CD4-positive, alpha-beta T cell treated with Interleukin-12 subunit alpha and Interleukin-12 subunit beta, for 1 hour (primary cell): ENCODE measurements at regions not wholly inside any gene's neighbourhood (a gene's known extent, or its start where the extent isn't known, plus 50 kb on each side); places are given as distances from the start of the nearest gene placed in this dataset.
"Not testable (repeated sequence)": the region's sequence is repeated elsewhere in the genome, so short reads cannot be mapped to it uniquely, and the experiment has no call there.

Experiments used
- DNase-seq: peaks from one replicate; pipeline ENCODE4 v3.0.0-alpha.2; 2020

DNA sequence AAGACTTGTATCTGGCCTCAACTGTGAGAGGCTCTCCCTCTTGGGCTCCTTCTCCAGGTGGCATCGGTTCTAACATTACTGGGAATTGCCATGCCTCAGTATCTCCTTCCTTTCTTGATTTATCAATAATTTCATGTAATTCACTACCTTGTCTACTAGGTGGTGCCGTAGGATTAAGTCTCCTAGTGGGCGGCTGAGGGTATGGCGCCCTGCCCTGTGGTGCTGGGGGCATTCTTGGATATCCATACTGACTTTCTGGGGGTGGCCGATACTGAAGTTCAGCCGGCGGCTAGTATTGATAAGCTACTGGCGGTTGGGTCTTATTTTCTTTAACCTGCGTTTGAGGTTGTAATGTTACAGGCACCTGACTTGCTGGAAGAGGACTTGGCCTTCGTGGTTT lies 164.2 kb upstream of the TMPRSS15 start:
- not testable (repeated sequence) for DNase-seq

DNA sequence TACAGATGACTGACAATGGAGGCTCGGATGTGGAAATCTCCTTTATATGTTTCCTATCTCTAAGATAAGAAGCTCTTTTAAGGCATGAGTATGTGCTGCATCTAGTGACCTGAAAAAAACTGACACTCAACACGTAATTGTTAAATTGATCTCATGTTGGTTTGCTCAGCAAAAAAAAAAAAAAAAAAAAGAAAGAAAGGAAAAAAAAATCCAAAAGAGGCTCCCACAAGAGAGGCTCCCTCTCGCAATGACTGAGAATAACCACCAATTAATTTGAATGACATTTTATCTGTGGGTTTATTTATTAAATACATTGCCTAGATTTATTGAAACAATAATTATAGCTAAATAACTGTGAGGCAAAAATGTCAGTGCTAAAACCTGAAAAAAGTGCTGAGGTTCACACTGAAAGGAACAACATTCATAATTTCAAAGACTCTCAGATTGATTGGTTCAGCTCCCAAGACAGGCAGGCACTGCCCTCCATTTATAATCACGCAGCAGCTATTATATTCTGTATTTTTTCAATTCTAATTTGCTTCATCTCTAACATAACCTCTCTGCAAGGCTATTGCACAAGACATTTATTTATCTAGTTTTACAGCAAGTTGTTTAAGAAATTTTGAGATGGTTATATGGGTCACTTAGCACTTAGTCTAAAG lies 184.5 kb upstream of the TMPRSS15 start:
- DNase-seq, result no peak

DNA sequence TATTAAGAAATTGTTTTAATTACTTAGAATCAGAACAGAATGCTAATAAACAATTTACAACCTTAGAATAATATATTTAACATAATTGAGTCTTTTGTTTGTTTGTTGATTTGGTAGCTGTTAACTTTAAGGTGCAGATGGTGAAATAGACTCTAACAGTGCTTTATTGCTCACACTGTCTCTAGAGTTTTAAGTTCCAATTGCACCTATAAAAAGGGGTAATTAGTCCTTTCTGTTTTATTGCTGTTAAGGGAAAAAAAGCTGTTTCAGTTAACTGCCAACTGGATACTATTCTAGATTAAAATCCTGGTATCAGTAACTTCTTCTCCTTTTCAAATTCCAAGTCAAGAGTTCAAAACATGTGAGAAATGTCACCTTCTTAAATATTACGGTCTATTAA lies 197.6 kb upstream of the TMPRSS15 start:
- DNase-seq, result no peak

DNA sequence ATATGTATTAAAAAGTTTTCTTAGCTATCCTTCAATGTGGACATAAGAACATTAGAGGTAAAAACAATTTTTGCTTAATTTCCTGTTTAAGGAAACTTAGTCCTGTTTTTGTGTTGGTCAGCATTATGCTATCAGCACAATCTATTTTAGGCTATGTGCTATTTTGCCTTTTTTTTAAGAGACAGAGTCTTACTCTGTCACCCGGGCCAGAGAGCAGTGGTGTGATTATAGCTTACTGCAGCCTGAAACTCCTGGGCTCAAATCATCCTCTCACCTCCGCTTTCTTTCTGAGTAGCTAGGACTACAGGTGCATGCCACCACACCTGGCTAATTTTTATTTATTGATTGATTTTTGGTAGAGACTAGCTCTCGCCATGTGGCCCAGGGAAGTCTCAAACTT lies 199.1 kb upstream of the TMPRSS15 start:
- no peak for DNase-seq

DNA sequence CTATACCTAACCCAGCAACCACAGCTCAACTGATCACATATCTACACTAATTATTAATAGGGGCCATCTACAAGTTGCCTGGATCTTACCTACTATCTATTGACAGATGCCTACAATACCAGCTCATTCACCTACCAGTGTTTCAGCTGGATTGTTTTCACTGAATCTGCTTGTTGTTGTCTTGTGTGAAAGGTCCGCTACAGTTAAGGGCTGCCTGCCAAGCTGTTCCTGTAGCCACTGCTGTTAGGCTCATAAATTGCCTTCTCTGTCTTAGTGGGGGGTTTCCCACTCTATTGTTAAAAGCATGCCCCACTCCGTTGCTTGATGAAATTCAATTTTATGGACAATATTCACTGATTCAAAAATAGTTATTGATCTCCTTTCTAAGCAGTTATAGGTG lies 199.7 kb upstream of the TMPRSS15 start:
- no peak for DNase-seq

DNA sequence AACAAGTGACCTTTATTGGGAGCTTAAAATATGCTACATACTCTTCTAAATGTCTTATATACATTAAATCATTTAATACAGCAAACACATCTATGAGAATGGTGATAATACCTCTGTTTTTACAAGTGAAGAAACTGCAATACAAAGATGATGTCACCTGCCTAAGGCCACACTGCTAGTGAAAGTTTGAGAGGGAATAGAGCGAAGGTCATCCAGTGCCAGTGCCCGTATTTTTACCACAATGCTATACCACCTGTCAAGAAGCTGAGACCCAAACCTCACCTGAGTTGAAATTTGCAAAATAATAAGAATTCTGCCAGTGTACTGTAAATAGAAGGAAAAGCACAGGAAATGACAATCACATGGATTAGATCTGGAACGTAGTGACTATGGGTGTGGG lies 200.4 kb upstream of the TMPRSS15 start:
- DNase-seq, result no peak

DNA sequence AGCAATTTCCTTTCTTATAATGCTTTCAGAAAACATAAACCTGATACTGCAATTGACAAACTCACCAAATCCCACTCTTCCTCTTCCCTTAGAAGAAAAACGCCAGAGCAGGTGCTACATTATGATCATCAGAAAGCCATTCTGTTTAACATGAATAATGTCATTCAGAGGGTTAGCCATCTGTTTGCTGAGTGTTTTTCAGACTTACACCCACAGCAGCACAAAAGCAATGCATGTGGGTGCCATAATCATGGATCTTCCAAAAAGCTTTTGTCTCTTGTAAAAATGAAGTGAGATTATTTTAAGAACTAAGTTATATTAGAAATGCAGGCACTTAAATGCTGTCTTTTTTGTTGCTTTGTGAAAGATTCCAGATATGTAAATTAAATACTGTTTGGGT lies 204.6 kb upstream of the TMPRSS15 start:
- no peak for DNase-seq

DNA sequence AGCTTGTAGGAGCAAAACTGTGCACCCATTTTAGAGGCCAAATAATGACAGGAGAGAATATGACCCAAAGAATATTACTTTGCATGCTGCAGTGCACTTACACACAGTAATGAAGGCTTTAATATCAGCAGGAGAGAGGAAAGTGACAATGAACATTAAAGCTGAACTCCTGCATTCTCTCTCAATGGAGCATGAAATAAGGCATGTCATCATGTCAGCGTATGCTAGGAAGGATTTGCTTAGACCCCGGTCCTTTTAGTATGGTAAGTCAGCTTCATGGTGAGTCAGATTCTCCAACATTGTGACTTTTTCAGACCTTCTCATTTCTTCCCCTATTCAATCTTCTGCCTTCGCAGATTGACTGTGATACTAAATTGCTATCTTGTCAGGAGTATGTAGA lies 210.7 kb upstream of the TMPRSS15 start:
- DNase-seq, result no peak

DNA sequence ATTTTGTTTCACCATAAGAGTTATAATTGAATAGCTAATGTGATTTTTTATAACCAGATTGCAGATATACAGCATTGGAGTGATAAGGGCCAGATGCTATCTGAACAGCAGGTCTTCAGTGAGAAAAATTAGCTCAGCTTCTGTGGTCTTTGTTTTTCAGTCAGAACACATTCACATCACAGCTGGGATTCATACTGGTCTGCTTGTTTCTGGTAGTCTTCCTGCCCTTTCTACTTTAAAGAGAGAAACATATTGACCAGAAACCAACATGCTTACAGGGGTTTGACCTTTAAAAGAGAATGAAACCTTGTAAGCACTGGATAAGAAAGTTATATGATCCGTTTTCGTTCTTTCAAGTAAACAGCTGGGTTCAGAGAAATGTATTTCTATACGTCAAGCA lies 213.7 kb upstream of the TMPRSS15 start:
- no peak for DNase-seq

DNA sequence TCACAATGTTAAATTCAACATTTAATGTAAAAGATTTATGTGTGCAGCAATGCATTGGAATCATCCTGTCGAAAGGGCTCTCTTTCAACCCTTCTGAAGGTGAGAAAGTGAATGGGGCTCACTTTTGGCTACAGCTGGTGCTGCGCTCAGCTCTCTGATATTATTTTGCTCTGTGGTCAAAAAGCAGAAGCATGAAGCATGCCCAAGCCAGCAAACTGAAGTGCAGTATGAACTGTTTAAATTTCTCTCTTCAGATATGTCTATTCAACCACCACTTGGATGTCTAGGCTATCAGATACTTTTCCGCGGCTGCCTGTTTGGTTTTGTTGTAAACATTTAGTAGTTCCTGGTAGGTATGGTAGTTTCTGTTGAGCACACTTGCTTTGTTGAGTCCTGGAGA lies 216.9 kb upstream of the TMPRSS15 start:
- DNase-seq, result no peak

DNA sequence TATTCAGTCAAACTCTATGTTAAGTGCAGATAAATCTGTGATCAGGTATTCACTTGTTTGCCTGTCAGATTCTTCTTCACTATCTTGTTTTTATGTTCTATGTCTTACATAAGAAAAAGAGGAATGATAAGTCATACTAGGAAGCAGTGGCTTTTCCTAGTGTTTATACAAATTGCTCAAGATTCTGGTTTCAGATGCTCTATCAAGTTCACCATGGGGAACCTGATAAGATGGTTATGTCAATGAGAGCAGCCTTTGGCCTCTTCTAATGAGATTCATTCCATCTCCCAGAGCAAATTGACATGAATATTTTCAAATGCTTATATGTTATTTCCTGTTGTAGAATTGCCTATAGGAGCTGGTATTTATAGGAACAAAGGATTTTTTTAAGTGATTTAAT lies 218.8 kb upstream of the TMPRSS15 start:
- no peak for DNase-seq

DNA sequence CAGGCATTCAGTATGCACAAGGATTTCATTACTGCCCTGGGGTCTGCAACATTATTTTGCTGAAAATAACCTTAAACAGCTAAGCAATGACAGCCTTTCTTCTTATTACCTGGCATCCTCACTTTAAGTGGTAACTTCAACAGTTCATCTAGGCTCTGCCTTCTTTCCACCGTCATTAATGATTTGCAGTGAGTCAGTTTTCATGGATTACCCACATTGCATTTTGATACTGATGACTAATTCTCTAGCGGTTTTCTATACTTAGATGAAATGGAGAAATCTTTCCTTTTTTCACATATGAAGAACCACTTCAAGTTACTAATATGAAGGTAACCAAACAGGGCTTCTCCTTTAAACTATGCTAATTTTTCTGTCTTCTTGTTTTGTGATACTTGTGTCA lies 226.9 kb upstream of the TMPRSS15 start:
- no peak for DNase-seq

DNA sequence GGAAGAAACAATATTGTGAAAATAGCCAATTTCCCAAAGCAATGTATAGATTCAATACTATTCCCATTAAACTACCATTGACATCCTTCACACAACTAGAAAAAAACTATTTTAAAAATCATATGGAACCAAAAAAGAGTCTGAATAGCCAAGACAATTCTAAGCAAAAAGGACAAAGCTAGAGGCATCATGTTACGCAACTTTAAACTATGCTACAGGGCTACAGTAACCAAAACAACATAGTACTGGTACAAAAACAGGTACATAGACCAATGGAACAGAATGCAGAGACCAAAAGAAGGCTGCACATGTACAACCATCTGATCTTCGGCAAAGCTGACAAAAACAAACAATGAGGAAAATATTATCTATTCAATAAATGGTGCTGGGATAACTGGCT lies 233.3 kb upstream of the TMPRSS15 start:
- no peak for DNase-seq

DNA sequence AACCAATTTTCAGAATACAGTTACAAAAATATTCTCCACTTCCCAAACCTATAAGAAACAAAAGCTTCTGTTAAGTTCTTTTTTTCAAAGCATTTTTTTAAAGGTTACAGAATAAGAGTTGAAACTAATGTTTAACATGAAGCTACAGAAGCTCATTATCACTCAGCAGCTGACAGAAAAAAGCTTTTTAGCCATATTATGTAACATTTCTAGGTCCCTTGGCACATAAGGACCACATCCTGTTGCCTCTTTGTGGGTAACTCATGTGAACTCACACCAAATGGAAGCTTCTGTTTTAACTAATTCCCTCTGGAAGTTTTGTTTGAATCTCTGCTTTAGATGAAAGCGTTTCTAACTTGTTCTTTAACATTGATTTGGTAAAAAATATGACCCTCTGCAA lies 242.5 kb upstream of the TMPRSS15 start:
- DNase-seq, result no peak

DNA sequence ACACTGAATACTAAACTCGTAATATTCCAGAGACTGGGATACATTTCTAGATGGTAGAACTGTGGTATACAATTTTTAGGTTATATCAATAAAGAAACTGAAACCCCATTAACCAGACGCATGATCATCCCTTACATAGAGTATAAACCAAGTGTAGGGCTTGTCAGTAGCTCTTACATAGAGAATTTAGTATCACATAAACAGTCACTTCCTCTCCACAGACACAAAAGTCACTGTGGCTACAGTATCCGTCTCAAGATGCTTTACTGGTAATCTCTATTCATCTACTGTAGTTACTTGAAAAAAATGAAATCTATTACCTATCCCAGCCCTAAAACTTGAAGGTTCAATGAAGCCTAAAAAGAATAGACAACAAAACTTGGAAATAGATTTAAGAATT lies 252.3 kb upstream of the TMPRSS15 start:
- no peak for DNase-seq

DNA sequence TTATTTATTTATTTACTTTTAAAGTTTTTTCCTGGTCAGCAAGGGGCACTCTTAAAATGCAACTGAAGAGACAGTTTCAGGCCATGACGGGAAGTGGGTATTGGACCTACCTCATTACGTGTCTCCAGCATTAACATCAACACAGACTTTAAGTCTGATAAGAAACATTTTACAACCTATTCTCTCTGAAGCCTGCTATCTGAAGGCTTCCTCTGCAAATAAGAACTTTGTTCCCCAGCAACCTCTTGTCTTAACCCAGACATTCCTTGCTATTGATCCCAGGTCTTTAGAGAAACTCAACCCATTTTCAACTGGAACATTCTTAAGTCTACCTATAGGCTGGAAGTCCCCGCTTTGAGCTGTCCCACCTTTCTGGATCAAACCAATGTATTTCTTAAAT lies 258.3 kb upstream of the TMPRSS15 start:
- no peak for DNase-seq

DNA sequence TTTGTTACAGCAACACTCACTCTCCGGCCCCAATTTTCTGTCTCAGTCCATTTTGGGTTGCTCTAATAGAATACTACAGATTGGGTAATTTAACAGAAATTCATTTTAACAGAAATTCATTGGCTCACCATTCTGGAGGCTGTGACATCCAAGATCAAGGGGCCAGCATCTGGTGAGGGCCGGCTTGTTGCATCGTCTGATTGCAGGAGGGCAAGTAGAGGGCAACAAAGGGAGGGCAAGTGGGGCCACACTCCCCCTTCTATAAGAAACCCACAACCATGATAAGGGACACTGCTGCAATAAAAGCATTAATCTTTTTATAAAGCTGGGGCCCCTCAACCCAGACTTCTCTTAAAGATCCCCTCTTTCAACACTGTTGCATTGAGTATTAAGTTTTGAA lies 260.1 kb upstream of the TMPRSS15 start:
- DNase-seq, result no peak

DNA sequence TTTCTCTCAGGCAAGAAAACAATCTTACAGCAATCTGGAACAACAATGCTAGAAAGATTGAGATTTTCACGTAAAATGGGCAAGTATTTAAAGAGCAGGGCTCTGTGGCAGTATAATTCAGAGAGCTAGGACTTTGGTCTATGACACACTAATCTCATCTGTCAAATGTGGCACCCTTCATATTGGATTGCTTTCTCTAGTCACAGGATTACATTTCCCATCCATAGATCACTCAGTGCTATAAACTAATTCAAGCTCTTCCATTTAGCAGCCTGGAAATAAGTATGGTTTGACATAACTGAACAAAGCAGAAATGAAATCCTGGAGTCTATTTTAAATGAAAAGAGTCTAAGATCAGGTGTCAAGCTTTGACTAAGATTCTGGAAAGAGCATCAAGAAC lies 263.1 kb upstream of the TMPRSS15 start:
- no peak for DNase-seq

DNA sequence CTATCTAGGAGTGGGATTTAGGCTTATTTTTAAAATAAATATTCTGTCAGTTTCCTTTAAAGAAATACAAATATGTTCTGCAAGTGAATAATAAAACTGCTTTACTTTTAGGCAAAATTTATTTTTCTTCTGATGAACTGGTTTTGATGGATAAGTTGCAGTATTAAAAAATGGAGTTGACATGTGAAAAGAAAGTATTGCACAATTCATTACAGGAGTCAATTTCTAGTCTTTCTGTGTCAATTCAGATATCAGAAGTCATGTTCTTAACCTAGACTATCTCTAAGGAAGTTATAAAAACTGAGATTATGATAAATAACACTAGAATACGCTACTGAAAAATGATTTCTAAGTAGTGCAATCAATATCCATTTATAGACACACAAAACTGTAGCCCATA lies 270.2 kb upstream of the TMPRSS15 start:
- DNase-seq, result no peak

DNA sequence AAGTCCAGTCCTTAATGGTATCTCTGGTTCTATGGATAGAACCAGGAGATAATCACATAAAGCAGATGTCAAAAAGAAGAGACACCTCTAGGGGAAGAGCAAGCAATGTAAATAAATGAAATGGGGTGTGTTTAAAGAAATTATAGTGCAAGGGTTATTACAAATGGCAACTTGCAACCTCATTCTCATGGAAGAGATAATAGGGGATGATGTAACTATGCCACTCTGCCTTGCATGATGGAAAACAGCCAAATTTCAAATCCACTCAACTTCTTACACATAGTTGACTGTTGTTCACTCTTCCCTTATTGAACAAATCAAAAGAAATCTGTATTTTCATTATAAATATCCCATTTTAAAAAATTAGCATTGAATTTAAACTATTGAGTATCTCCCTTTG lies 274.0 kb upstream of the TMPRSS15 start:
- no peak for DNase-seq

DNA sequence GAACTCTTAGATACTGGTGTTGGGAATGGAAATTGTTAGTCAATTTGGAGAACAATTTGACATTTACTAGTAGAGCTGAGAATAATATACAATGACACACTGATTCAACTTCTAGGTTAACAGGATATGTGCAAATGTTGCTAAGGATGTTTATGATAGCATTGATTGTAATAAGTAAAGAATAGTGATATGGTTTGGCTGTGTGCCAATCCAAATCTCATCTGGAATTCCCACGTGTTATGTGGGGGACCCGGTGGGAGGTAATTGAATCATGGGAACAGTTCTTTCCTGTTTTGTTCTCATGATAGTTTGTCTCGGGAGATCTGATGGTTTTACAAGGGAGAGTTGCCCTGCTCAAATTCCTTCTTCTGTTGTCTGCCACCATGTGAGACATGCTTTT lies 302.4 kb upstream of the TMPRSS15 start:
- DNase-seq, result no peak

DNA sequence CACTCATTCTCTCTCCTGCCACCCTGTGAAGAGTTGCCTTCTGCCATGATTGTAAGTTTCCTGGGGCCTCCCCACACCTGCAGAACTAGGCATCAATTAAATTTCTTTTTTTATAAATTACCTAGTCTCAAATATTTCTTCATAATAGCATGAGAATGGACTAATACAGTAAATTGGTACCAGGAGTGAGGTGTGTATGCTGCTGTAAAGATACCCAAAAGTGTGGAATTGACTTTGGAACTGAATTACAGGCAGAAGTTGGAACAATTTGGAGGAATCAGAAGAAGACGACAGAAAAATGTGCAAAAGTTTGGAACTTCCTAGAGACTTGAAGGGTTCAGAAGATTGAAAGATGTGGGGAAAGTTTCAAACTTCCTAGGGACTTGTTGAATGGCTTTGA lies 308.1 kb upstream of the TMPRSS15 start:
- DNase-seq, result no peak

DNA sequence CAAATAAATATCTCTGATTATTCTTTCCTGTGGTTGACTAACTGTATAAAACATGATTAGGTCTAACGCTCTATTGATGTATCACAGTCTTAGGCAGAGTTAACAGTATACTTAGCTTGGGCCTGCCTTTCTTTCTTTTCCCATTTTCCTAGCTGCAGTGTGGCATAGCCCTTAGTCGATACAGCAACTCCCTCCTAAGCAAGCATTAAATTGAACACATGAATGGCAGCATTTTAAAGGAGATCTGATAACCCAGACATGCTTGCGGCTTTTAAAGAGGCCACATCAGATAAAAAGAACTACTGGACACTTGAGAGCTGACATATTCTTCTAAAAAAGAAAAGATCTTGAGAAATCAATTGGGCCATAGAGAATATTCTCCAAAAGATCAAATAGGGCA lies 312.0 kb upstream of the TMPRSS15 start:
- DNase-seq, result no peak

DNA sequence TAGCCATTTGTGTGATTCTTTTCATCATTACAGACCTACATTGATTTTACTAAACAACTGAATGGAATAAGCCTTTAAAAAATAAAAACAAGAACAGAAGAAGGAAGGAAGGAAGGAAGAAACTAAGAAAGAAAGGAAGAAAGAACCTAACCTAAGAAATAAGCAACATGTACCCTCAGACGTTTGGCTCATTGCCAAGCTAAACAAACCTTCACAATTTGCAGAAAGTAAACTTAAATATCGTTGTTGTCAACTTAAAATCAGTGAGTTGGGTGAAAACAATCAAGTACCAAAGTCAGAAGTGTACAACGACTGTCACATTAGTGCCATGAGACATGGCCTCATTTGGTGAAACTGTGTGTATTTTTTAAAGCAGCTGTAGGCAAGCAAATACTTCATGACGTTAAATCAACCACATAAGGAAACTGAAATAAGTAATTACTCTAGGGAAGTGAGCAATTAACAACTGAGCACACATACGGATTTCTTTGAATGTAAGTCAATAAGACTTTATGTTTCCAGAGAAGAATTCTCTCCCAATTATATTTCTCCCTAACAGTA lies 313.1 kb upstream of the TMPRSS15 start:
- DNase-seq, result no peak

DNA sequence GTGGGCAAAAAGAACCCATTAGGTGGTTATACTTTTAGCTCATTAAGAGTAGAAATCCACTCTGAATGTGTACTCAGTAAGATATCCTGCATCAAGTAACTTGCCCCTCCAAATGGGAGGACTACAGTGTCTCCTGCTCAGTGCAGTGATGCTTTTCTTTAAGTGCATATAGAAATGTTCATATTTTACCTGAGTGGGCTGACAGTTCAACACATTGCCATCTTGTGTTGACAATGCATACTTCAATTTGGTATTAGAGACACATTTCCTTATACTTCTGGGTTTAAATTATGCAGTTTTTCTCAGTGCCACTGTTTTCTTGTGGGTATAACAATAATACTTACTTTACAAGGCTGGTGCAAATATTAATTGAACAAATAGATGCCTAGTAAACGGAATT lies 318.6 kb upstream of the TMPRSS15 start:
- no peak for DNase-seq

DNA sequence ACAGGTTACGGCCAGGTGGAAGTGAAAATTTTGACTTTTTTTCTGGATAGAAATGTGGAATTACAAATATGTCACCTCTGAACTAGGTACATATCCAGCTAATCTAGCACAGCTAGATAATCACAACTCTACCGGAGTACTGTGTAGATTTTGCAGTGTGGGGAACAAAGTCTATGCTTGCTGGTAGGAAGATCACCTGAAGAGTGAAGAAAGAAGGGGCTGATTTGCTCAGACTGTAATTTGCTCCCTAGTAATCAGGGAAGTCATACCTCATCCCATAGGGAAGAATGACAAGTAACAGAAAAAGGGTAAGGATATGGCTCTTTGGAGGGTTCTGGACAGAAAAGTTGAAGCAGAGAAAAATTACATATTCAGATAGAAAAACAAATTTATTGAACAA lies 319.6 kb upstream of the TMPRSS15 start:
- DNase-seq, result no peak
